Stimulated activated CD4-positive, alpha-beta T cell treated with anti-CD3 and anti-CD28 coated beads, Interleukin-1b, Interleukin-23, amount 100 ng/mL, for 4 hours (primary cell): ENCODE measurements at regions not wholly inside any gene's neighbourhood (a gene's known extent, or its start where the extent isn't known, plus 50 kb on each side); places are given as distances from the start of the nearest gene placed in this dataset.
"Not testable (repeated sequence)": the region's sequence is repeated elsewhere in the genome, so short reads cannot be mapped to it uniquely, and the experiment has no call there.

Experiments
- DNase-seq, 2 donors: peaks; one replicate each; pipeline ENCODE4 v3.0.0-alpha.2; 2020; ENCODE audit warnings: low read depth in 2 of 2

DNA sequence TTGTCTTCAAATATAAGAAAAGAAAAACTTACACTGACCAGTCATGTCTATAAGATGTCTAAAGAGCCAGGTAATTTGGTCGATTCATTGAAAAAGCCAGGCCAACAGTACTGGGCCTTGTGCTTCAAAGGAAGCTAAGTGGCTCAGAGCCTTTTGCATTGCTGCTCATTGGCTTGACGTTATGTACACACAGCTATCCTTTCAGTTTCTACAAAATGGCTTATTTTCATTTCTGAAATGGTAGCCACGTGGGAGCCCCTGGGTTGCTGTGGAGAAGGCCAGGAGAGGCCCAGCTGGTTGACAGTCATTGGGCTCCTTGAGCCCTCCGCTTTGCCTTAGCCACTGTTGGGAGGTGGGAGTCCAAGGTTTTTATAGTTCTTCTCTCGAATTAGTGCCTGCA is 199.1 kb upstream of the CXorf66 start:
- no peak for DNase-seq

DNA sequence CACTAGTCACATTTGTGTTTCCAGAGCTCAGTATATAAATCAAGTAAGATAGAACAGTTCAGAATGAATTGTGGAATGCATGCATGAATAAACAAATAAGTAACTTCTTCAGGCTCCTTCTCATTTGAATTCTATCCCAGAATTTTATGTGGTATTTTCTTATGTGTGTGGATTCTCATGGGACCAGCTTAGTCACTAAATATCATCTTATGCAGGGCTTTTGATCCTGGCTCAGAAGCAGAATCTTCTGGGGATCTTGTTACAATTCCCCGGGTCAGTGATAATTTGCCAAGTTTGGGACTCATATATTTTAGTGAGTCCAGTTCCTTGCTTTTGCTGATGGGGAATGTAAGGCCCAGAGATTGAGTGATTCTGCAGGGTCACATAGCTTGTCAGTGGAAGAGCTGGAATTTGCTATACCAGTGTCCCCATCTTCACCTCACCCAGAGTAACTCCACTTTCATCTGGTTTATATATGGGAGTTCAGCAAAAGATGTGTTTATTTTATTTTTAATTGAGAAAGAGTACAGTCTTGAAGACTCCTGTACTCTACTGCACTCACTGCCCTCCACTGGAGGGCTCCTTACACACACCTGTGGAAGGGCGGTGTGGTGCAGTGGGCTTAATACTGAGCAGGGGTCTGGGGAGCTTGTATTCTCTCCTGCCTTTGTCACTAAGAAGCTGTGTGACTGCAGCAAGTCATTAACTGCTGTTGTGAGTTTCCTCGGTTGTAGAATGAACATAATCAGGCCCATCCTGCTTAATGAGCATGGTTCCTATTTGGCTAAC is 198.2 kb upstream of the CXorf66 start:
- DNase-seq: no peak

DNA sequence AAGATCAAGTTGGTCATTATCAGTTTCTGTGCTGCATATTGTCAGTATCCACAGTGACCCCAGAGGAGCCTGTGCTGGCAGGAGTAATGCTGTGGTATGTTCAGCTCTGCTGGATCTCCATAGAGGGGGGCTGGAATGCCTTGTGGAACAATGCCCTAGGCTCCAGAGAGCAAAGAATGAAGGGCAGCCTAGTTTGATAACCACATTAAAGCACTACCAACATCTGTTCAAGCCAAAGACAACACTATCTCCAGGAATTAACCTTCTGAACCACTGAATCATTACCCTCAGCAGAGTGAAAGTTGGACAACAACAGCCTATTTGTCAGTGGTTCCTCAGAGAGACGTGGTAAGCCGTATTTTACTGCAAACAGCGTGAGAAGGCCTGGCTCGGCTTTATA is 192.3 kb upstream of the CXorf66 start:
- no peak for DNase-seq

DNA sequence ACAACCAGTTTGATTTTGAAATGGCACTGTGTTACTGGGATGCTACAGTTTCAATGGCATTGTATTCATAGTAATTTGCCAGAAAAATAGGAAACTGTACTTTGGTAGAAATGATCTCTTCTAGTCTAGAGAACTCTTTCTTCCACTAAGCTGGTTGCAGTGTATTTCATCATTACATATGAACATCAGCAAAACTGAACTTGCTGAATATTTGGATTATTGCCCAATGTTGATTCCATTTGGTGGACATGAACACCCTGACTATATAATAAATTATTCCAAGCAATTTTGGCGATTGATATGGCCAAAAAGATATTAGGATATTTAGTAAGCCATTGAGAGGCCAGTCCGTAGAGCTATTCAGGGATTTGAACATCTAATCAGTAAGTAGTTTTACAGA is 191.8 kb upstream of the CXorf66 start:
- no peak for DNase-seq

DNA sequence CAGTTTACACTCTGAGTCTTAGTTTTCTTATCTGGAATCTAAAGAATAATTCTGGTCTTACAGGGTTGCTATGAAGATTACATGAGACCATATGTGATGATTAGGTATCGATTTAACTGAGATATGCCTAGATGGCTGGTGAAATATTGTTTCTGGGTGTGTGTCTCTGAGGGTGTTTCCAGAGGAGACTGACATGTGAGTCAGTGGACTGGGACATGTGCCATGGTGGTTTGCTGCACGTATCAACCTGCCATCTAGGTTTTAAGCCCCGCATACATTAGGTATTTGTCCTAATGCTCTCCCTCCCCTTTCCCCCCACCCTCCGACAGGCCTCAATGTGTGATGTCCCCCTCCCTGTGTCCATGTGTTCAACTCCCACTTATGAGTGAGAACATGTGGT is 186.0 kb upstream of the CXorf66 start:
- no peak for DNase-seq

DNA sequence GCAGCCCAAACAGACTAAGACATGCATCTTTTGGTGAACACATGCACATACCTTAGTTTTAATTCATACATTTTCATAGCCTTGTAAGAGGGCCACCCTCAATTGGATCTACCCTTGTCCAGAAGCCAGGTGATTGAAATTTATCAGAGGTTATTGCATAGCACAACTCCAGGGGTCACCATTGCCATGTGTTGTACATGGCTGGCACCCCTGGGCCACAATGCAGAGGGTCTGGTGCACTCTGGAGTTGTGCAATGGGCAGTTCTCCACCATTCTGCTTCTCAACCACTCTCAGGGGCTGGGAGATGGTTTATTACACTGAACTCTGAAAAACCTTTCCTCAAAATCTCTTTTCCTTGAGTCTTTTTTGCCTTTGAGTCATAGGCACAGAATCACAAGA is 184.4 kb upstream of the CXorf66 start:
- DNase-seq: no peak

DNA sequence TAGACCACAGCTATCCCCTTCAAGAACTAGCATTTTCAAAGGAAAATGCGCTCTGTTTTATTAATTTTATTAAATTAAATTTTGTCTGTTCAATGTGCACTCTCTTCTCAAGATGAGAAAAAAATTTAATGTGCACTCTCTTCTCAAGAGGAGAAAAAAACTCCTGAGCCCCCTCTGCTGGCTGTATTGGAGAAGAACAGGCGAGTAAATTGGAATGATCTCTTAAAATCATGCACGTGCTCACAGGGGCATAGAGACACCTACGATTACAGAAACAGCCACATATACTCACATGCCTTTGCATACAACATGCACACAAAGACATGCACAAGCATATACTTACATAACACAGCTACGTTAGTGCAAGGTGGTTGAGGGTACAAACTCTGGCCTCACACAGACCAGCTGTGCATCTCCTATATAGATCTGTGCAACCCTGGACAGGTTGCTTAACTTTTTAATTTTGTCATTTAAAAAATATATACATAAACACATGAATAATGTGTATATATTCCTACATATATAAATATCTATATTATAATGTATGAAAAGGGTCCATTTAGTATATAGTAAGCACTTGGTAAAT is 176.2 kb upstream of the CXorf66 start:
- DNase-seq: peak in 1 of 2 donors; percentile 8

DNA sequence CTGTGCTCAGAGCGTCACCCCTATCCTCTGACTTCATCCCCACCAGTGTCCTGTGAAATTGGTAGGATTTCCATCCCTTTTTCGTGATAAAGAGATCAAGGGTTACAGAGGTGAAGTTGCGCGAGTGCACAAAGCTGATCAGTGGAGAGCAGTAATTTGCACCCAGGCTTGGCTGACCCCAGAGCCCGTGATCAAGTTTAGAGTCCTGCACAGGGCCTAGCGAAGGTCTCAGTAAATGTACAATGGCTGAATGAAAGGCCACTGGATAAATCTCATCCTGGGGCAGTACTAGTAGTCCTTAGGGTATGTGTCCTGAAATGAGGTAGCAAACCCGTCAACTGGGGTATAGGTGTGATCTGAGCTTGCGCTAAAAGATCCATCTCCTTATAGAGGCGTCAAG is 173.2 kb upstream of the CXorf66 start:
- DNase-seq: not testable (repeated sequence)

DNA sequence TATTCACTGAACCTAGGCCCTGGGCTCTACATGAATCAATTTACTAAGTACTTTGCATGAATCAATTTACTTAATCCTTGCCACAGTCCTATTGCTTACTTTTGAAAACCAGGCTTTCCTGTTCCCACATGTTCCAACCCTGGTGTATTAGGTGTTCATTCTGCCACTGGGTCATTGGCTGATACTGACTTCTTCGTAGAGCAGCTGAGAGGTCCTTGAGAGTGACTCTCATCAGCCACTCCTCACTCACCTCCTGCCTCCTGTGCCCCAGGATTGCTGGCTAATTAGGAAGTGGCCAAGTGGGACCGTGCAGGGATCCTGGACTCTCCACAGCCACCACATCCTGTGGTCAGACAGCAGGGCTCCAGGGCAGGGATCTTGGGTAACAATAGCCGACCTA is 172.7 kb upstream of the CXorf66 start:
- not testable (repeated sequence) for DNase-seq

DNA sequence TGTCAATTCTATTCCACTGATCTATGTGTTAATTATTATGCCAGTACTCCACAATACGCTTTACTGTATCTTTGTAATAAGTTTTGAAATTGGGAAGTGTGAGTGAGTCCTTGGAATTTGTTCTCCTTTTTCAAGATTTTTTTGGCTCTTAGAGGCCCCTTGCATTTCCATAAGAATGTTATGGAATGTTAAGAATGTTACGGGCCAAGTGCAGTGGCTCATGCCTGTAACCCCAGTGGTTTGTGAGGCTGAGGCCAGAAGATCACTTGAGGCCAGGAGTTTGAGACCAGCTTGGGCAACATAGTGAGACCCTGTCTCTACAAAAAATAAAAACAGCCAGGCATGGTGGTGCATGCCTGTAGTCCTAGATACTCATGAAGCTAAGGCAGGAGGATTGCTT is 167.6 kb upstream of the CXorf66 start:
- no peak for DNase-seq

DNA sequence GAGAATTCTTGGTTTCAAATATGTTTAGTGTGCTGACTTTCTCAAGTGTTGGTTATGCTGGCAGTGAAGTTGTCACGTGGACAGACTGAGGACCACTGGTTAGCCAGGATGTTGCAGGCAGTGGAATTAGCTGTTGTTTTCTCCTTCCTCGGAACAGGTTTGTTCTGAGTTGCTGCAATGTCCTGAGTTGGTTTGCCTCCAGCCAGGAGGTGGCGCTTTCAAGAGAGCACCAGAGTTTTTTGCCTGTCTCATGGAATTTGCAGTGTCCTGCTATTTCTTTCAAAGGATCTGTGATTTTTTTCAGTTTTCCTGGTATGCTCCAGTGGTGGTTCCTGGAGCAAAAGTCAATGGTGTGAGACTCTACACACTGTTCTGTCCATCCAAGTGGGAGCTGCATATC is 158.1 kb upstream of the CXorf66 start:
- DNase-seq: no peak

DNA sequence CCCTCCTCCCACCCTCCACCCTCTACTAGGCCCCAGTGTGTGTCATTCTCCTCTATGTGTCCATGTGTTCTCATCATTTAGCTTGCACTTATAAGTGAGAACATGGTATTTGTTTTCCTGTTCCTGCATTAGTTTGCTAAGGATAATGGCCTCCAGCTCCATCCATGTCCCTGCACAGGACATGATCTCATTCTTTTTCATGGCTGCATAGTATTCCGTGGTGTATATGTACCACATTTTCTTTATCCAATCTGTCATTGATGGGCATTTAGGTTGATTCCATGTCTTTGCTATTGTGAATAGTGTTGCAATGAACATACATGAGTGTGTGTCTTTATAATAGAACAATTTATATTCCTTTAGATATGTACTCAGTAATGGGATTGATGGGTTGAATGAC is 148.7 kb upstream of the CXorf66 start:
- DNase-seq: not testable (repeated sequence)

DNA sequence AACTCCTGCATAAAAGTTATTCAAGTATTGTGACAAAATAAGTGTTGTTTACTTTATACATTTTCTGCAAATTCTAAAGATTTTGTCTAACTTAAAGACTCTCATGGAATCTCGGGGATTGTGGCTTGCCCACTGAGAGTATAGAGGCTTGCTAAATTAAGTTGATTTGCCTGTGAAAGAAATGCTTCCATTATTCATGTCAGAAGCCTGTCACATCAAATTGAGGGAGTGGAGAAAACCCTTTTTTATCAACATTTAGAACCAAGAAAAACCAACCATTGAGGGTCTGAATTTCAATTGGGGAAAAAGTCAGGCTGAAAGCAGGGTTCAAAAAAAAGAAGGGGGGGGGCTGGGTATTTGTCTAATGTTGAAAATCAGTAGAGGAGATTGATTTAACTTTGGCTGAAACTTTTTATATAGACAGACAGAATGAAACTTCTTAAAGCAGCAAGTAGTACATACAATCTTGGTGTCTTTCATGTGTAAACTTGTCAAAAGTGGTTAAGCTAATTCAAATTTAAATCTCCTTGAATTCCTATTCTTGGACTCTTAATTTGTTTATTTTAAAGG is 144.8 kb upstream of the CXorf66 start:
- no peak for DNase-seq

DNA sequence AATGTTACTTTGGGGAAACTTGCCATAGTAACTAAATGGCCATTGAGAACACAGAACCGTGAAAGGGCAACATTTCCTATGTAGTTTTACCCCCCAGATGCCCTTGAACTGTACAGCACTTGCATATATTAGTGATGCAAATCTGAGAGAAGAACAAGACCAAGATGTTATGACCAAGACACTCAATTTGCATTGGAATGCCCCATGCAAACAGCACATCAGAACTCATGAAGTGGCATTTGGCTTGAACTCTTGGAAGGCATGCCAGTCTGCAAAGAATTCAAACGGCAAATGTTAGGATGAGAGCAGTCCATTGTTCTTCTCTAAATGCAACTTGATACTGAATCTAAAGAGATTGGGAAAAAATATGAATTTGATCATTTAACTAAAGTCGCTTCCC is 139.4 kb upstream of the CXorf66 start:
- DNase-seq: no peak

DNA sequence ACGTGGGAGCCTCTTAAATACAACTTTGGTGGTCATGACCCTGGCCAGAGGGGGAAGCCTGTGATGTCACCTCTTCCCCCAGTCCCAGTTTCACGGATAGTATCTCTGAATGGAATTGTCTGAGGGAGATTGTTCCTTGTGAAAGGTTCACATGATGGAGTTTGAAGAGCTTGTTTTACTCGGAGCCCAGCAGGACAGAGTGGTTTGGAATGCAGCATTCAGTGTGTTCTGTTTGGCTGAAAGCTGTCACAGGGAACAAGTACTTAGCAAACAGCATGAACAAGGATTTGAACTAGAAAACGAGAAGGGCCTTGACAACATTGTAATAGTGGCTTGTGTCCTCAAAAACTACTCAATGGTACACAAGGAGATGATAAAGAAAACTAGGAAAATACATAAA is 133.9 kb upstream of the CXorf66 start:
- no peak for DNase-seq

DNA sequence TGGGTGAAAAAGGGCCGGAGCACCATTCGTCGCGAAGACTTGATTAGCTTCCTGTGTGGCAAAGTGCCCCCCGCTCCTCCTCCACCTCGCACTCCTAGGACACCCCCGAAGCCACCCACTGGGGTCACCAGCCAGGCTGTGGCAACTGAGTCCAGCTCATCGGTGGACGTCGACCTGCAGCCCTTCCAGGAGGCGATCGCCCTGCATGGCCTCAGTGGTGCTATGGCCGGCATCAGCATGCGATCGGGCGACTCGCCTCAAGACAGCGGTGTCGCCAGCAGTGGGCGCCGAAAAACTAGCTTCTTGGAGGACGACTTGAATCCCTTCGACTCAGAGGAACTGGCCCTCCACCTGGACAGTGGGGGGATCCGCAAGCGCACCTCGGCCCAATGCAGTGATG is 126.8 kb upstream of the CXorf66 start:
- no peak for DNase-seq

DNA sequence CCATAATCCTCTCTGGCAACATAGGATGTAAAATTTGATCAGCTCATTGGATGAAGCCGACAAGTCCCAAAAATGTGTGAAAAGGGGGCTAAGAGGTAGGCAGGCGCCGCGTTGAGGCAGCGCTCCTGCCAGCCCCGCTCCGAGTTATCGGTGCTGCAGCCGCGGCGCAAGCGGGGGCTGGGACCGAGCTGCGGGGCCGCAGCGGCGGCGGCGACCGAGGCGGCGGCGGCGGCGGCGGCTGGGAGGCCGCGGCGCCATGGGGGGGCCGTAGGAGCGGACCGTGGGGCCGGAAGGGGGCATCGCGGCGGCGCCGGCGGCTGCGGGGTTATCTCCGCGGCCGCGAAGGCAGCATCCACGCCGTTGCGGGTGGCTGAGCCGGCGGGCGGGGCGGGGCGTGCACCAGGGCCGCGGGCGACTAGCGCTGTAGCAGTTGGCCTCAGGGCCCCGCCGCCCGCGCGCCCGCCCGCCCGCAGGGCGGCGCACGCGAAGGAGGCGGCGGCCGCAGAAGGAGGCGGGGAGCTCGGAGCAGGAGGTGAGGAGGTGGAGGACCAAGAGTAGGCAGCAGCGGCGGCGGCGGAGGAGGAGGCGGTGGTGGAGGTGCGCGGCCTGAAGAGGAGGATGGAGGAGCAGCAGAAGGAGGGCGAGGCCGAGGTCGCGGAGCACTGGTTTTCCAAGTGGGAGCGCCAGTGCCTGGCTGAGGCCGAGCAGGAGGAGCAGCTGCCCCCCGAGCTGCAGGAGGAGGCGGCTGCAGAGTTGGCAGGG is 126.0 kb upstream of the CXorf66 start:
- peak; percentile 0 to 9 for DNase-seq

DNA sequence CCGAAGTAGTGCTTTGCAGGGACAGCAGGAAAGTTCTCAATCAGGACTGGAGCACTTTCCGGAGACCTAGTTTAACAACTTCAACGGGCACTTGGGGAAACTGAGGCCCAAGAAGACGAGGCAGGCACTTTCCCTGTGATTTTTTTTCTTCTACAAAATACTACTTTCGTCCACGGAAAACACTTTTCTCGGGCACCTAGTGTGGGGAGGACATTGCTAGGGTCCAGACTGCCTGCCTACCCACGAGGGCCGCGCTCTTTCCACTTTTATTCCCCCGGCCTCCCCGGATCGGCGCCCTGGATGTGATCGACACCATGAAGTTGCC is 125.4 kb upstream of the CXorf66 start:
- DNase-seq: no peak

DNA sequence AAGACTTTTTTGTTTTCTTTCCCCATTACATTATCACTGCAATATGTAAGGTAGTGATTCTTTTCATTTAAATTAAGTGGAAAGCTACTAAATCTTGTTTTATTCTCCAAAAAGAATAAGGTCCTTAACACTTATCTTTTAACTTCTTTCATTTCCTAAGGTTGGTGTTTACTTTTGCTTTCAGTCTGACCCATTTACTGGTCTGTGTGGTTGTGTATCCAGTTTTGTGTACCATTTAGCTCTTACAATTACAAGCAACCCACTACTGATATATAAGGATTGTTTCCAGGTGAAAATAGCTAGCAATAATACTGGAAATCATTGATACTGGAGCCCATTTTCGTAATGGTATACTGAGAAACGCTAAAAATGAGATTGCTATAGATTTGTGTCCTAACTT is 123.1 kb upstream of the CXorf66 start:
- DNase-seq: no peak

DNA sequence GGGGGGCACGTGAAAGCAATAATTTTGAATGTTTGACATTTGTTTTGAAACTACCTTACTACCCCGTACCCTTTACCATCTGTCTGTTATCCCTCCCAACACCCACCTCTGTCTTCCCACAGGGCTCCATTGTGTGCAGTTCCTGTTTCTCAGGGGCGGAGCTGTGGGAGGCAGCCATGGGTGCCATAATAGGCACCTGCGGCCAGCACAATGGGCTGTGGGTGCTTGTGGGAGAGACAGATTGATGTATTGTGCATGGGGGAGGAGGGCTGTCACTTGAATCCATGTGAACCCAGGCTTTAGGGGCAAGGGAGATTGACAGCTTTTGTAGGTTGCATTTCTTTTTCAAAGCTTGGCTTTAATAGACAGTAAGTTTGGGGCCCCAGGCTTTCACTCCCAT is 122.6 kb upstream of the CXorf66 start:
- no peak for DNase-seq

DNA sequence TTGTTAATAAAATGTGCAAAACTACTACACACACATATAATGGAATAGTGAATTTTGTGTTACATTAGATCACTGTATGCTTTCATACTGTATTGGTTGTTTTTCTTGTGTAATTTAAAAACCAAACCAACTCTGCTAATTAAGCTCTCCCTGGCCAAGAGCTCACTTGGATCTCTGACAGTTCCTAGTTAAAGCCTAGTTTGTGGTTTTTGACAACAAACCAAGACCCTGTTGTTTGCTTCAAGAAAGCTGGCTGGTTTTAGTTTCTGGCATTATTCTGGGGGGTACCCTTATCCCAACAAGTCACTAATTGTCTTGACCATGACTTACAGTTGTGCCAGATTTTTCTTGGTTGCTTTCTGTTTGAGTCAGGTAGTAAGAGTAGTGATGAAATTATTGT is 121.4 kb upstream of the CXorf66 start:
- no peak for DNase-seq

DNA sequence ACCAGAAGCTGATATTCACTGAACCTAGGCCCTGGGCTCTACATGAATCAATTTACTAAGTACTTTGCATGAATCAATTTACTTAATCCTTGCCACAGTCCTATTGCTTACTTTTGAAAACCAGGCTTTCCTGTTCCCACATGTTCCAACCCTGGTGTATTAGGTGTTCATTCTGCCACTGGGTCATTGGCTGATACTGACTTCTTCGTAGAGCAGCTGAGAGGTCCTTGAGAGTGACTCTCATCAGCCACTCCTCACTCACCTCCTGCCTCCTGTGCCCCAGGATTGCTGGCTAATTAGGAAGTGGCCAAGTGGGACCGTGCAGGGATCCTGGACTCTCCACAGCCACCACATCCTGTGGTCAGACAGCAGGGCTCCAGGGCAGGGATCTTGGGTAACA is 109.5 kb upstream of the CXorf66 start:
- DNase-seq: not testable (repeated sequence)

DNA sequence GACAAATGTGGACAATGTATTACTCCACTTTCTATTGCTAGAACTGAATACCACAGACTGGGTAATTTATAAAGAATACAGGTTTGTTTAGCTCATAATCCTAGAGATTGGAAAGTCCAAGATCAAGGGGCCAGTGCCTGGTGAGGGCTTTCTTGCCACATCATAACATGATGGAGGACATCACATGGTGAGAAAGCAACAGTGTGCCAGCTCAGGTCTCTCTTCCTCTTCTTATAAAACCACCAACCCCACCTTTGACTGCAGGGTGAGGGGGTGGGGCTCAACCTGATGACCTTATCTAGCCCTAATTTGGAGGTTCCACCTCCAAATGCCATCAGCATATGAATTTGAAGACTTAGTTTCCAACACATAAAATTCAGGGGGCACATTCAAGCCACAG is 105.7 kb upstream of the CXorf66 start:
- DNase-seq: no peak
